ENCODE measurements at regions not wholly inside any gene's neighbourhood (a gene's known extent, or its start where the extent isn't known, plus 50 kb on each side); places are given as distances from the start of the nearest gene placed in this dataset.
A peak's percentile ranks its signal among the peaks of the same experiment; 100 is the strongest.
"Not testable (repeated sequence)": the region's sequence is repeated elsewhere in the genome, so short reads cannot be mapped to it uniquely, and the experiment has no call there.

DNA sequence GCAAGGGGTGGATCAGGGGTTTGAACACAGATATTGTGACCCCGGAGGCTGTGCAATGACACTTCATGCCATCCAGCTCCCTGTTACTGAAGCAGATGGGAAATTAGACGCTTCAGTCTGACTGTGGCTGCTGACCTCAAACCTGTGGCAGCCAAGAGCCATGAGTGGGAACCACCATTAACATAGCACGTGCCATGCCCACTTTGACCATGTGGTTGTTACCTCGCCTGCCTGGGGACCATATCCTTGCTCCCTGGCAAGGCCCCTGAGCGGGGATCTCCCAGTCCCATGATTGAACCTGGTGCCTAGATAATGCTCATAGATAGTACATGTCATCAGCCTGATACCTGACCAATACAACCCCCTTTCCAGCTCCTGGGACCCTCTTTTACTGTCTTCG lies 68.9 kb downstream of the CYP26B1 start:
- H3K4me3 ChIP-seq (ENCODE audit: low read depth, low read length): no peak overlapping the region
- no peak for DNase-seq (ENCODE audit: low read depth)
- TF ChIP-seq, protein P1, sequence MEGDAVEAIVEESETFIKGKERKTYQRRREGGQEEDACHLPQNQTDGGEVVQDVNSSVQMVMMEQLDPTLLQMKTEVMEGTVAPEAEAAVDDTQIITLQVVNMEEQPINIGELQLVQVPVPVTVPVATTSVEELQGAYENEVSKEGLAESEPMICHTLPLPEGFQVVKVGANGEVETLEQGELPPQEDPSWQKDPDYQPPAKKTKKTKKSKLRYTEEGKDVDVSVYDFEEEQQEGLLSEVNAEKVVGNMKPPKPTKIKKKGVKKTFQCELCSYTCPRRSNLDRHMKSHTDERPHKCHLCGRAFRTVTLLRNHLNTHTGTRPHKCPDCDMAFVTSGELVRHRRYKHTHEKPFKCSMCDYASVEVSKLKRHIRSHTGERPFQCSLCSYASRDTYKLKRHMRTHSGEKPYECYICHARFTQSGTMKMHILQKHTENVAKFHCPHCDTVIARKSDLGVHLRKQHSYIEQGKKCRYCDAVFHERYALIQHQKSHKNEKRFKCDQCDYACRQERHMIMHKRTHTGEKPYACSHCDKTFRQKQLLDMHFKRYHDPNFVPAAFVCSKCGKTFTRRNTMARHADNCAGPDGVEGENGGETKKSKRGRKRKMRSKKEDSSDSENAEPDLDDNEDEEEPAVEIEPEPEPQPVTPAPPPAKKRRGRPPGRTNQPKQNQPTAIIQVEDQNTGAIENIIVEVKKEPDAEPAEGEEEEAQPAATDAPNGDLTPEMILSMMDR (IDR thresholded peaks at IDR 0.05; ENCODE audit: low read depth, low read length, missing control alignments): no peak
- in situ Hi-C loops (cut with HindIII; ENCODE audit: low sequenced_read_pairs): no loop called here

DNA sequence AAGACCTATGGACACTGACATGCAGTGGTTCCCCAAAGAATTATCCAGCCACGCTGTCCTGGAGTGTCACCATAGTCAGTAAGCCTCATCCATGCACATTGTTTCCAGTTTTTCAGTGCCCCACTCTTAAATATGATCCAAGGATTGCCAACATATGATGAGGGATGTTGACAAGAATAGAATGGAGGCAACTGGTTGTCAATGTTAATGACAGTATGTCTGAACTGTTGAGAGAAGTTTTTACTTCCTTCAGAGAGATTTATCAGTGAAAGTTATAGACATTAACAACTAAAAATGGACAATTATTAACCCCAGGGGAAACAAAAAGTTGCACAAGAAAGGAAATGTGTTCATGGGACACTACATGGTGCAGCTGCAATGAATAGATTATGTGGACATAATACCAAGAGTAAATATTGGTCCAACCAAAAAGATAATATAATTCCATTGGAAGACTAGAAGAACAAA lies 69.9 kb downstream of the CYP26B1 start:
- TF ChIP-seq, protein P1 (IDR thresholded peaks at IDR 0.05; ENCODE audit: low read depth, low read length, missing control alignments): no peak
- DNase-seq (ENCODE audit: low read depth): no peak
- in situ Hi-C loops (cut with HindIII; ENCODE audit: low sequenced_read_pairs): no loop called here
- H3K4me3 ChIP-seq (ENCODE audit: low read depth, low read length): no peak overlapping the region

- in situ Hi-C loops (cut with HindIII; ENCODE audit: low sequenced_read_pairs); DNase-seq (ENCODE audit: low read depth); H3K4me3 ChIP-seq (ENCODE audit: low read depth, low read length): not testable (repeated sequence)
Observed at GRCh38 chr2:72073373-72073772, 74.3 kb downstream of the CYP26B1 start.

GRCh38 chr2:72064197-72064596 lies 83.5 kb downstream of the CYP26B1 start:
- H3K4me3 ChIP-seq (ENCODE audit: low read depth, low read length); DNase-seq (ENCODE audit: low read depth); in situ Hi-C loops (cut with HindIII; ENCODE audit: low sequenced_read_pairs): not testable (repeated sequence)

GRCh38 chr2:72062336-72062735 lies 85.3 kb downstream of the CYP26B1 start:
- peak; percentile 6 for DNase-seq (ENCODE audit: low read depth)
- in situ Hi-C loops (cut with HindIII; ENCODE audit: low sequenced_read_pairs): no loop called here
- TF ChIP-seq, protein P1 (IDR thresholded peaks at IDR 0.05; ENCODE audit: low read depth, low read length, missing control alignments): no peak
- no peak overlapping the region for H3K4me3 ChIP-seq (ENCODE audit: low read depth, low read length)

- in situ Hi-C loops (cut with HindIII; ENCODE audit: low sequenced_read_pairs): no loop called here
- no peak overlapping the region for H3K4me3 ChIP-seq (ENCODE audit: low read depth, low read length)
- TF ChIP-seq, protein P1 (IDR thresholded peaks at IDR 0.05; ENCODE audit: low read depth, low read length, missing control alignments): no peak
- no peak for DNase-seq (ENCODE audit: low read depth)
Observed at GRCh38 chr2:72057308-72057707, 90.4 kb downstream of the CYP26B1 start.

GRCh38 chr2:72051971-72052505 lies 95.6 kb downstream of the CYP26B1 start:
- in situ Hi-C loops (cut with HindIII; ENCODE audit: low sequenced_read_pairs): no loop called here

More at GRCh38 chr2:72051971-72052505, 95.6 kb downstream of the CYP26B1 start:
- H3K4me3 ChIP-seq (ENCODE audit: low read depth, low read length): no peak overlapping the region
- TF ChIP-seq, protein P1 (IDR thresholded peaks at IDR 0.05; ENCODE audit: low read depth, low read length, missing control alignments): no peak
- no peak for DNase-seq (ENCODE audit: low read depth)
